Stimulated activated CD8-positive, alpha-beta memory T cell treated with anti-CD3 and anti-CD28 coated beads, Interleukin-15, amount 100 ng/mL, for 24 hours (primary cell): ENCODE measurements at regions not wholly inside any gene's neighbourhood (a gene's known extent, or its start where the extent isn't known, plus 50 kb on each side); places are given as distances from the start of the nearest gene placed in this dataset.

Experiments used
- DNase-seq: peaks from one replicate; pipeline ENCODE4 v3.0.0-alpha.2; 2020; ENCODE audit warnings: low read depth

- DNase-seq = no peak
These were observed 61.4 kb upstream of the KIRREL3 start for GRCh38 chr11:127061947-127062346.

DNA sequence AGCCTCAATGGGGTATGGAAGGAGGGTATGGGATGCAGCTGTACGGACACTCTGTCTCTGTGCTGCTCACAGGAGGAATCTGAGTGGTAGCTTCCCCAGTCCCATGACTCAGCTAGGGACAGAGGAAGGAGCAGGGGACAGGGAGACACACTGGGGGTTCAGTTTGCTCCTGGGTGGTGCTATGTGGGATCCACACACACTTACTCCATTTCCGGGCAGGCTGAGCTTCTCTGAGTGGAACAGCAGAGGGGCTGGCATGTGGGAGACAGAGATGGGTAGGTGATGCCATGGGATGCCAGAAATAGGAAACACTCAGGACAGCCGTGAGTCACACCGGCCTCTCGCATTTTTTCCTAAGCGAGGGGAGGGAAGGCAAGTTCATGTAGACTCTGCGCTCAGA, 59.2 kb upstream of the KIRREL3 start:
- DNase-seq = no peak

- no peak for DNase-seq
These were observed 58.7 kb upstream of the KIRREL3 start for GRCh38 chr11:127059286-127059685.

- DNase-seq = no peak
These were observed 58.0 kb upstream of the KIRREL3 start for GRCh38 chr11:127058524-127058923.

DNA sequence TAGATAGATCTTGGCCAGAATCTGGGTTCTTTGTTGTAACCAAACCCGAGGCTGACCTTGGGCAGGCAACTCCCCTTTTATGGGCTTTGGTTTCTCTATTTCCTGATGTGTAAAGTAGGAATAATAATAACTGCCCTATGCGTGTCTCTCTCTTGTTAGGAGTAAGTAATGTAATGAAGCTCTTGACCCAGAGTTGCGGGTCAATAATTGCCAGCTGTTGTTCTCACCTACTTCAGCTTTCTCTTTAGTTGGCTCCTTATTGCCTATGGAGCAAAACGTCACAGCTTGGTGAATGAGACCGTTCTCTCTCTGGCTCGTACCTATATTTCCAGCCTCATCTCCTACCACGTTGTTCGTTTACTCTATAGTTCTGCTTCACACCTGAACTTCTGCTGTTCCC, 56.6 kb upstream of the KIRREL3 start:
- DNase-seq = no peak

DNA sequence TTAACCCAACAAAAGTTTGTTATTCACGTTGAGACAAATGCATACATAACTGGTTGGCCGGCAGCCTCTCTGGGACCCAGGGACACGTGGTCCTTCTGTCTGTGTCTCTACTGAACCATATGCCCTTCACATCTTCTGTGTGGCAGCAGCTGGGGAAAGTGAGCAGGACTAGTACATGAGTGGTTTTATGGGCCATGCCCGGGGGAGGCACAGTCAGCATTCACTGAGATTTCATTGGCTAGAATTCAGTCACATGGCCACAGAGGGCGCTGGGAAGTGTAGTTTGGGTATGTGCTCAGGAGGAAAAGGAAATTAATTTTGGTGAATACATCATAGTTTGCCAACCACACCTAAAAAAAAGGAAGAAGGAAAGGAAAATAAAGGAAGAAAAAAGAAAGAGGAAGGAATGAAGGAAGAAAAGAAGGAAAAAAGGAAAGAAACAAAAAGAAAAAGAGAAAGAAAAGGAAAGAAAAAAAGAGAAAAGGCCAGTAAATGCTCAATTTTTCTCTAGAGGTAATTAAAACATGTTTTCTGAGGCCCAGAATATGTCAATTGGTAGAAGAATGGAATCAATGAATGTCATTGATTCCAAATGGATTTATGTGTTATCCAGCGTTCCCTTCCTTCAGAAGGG, 55.9 kb upstream of the KIRREL3 start:
- no peak for DNase-seq

DNA sequence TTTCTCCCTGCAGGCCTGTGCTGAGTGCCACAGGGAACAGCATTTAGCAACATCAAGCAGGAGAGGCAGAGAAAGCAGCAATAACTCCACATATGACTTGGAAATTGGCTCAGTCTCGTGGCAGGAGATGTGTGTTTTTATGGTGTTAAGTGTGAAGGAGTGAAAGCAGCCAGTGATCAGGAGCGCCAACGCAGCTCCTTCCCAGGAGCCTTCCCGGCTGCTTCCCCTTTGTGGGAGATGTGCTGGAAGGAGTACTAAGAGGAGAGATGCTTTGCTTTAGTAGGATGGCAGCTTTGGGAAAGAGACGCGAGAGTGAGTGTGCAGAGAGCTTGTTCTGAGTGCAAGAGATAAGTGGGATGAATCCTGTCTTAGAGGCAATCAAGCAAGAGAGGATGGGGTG, 54.7 kb upstream of the KIRREL3 start:
- DNase-seq = no peak

DNA sequence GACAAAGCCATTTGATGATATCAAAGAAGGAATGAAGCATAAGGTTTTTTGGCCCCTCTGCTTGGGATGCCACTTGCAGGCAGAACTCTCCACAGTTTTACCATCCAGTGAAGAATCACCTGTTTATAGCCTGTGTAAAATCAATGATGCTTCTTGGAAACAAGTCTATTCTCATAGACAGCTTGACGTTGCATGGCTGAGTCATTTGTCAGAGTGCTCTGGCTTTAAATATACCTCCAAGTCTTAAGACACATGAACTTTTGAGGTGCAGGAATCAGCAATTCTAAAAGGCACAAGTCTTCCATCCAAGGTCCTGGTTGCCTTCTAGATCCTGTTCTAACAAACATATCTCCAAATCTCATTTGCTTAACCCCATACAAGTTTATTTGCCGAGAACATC, 53.6 kb upstream of the KIRREL3 start:
- no peak for DNase-seq

DNA sequence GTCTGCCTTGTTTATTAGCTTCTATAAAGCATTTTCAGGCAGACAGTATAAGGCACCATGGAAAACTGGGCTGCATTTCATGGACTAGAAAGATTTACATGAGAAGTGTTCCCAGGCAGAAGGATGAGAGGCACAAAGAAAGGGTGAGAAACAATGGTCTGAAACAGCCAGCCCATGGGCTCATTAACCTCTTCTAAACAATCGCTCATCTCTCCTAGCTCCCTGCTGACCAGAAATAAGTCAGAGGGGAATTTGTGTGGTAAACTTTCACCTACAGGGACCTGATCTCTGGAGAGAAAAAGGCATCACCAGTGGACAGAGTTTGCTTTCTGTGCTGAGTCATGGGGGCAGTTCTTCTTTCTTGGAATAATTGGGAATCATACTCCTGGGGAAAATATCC, 51.8 kb upstream of the KIRREL3 start:
- no peak for DNase-seq
